ENCODE measurements at regions not wholly inside any gene's neighbourhood (a gene's known extent, or its start where the extent isn't known, plus 50 kb on each side); places are given as distances from the start of the nearest gene placed in this dataset.

GRCh38 chrX:10365532-10366265, 208.9 kb downstream of the CLCN4 start:
- TF ChIP-seq, protein P1, sequence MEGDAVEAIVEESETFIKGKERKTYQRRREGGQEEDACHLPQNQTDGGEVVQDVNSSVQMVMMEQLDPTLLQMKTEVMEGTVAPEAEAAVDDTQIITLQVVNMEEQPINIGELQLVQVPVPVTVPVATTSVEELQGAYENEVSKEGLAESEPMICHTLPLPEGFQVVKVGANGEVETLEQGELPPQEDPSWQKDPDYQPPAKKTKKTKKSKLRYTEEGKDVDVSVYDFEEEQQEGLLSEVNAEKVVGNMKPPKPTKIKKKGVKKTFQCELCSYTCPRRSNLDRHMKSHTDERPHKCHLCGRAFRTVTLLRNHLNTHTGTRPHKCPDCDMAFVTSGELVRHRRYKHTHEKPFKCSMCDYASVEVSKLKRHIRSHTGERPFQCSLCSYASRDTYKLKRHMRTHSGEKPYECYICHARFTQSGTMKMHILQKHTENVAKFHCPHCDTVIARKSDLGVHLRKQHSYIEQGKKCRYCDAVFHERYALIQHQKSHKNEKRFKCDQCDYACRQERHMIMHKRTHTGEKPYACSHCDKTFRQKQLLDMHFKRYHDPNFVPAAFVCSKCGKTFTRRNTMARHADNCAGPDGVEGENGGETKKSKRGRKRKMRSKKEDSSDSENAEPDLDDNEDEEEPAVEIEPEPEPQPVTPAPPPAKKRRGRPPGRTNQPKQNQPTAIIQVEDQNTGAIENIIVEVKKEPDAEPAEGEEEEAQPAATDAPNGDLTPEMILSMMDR (IDR thresholded peaks at IDR 0.05) = no peak
- TF ChIP-seq POLR2A (IDR thresholded peaks at IDR 0.05) (no peak), POLR2AphosphoS5 (IDR thresholded peaks at IDR 0.05) (no peak)

All from prostate gland (tissue), 2 donors.